ENCODE measurements at regions not wholly inside any gene's neighbourhood (a gene's known extent, or its start where the extent isn't known, plus 50 kb on each side); places are given as distances from the start of the nearest gene placed in this dataset.

- Histone ChIP-seq H2AFZ (ENCODE audit: low read length) (no peak overlapping the region), H3K27ac (ENCODE audit: extremely low read length, insufficient read depth, low read length) (no peak overlapping the region), H3K79me2 (ENCODE audit: insufficient read depth, low read length) (no peaks in the 10 kb centered on the region), H3K27me3 (ENCODE audit: control insufficient read depth in 1 of 2, insufficient read depth in 2 of 2, low read length in 2 of 2) (no peaks in the 10 kb centered on the region), H3K9me3 (ENCODE audit: low read length) (no peaks in the 10 kb centered on the region), H4K20me1 (ENCODE audit: insufficient read depth, low read length) (no peaks in the 10 kb centered on the region), H3K4me1 (ENCODE audit: insufficient read depth, low read length) (no peaks in the 10 kb centered on the region), H3K9ac (ENCODE audit: insufficient read depth, low read depth, low read length) (no peak overlapping the region), H3K4me2 (ENCODE audit: low read depth, low read length) (no peak overlapping the region), H3K36me3 (replicated peaks in 1 of 2; ENCODE audit: control insufficient read depth in 1 of 2, insufficient read depth in 2 of 2, low read length in 2 of 2) (no peaks in the 10 kb centered on the region), H3K4me3 (replicated peaks in 1 of 3; ENCODE audit: insufficient read depth in 1 of 3, low read depth in 2 of 3, low read length in 3 of 3) (no peak overlapping the region)
- no TSS peak for BruUV-seq (replicated peaks)
- FAIRE-seq (no peak), DNase-seq (ENCODE audit: low spot score) (no peak), ATAC-seq (no peak)
- in situ Hi-C loops (cut with HindIII; ENCODE audit: extremely low pct_ligation_motif_present, low pct_unique_long_range_greater_than_20kb) (no loop called here), intact Hi-C loops (cut with micrococcal nuclease; ENCODE audit: unreplicated experiment) (no loop called here)
- WGBS (ENCODE audit: low lambda C conversion rate) = 5% methylated on average over 1 of the region's 1 CpG
- POLR2A ChIA-PET = no interaction called here
- CTCF ChIA-PET (ENCODE audit: low intra/inter-chr PET ratio, low total read pairs) = no interaction called here
- TF ChIP-seq TSC22D2 (CRISPR knock-in tag; IDR thresholded peaks at IDR 0.05; ENCODE audit: borderline replicate concordance) (no peak), FOSL1 (CRISPR knock-in tag; IDR thresholded peaks at IDR 0.05; ENCODE audit: borderline replicate concordance) (no peak), YY1 (IDR thresholded peaks at IDR 0.05; ENCODE audit: insufficient read depth, insufficient replicate concordance, low read depth, low read length) (no peak), DZIP1 (CRISPR knock-in tag; IDR thresholded peaks at IDR 0.05) (no peak), SNAPC4 (CRISPR knock-in tag; IDR thresholded peaks at IDR 0.05) (no peak), POLR2AphosphoS5 (IDR thresholded peaks at IDR 0.05; ENCODE audit: low read depth, low read length) (no peak), ATF7-NPFF (CRISPR knock-in tag; IDR thresholded peaks at IDR 0.05; ENCODE audit: low read depth) (no peak), ONECUT2 (CRISPR knock-in tag; IDR thresholded peaks at IDR 0.05) (no peak), NFE2L2 (IDR thresholded peaks at IDR 0.05; ENCODE audit: low read length) (no peak)
- TF ChIP-seq, protein P1, sequence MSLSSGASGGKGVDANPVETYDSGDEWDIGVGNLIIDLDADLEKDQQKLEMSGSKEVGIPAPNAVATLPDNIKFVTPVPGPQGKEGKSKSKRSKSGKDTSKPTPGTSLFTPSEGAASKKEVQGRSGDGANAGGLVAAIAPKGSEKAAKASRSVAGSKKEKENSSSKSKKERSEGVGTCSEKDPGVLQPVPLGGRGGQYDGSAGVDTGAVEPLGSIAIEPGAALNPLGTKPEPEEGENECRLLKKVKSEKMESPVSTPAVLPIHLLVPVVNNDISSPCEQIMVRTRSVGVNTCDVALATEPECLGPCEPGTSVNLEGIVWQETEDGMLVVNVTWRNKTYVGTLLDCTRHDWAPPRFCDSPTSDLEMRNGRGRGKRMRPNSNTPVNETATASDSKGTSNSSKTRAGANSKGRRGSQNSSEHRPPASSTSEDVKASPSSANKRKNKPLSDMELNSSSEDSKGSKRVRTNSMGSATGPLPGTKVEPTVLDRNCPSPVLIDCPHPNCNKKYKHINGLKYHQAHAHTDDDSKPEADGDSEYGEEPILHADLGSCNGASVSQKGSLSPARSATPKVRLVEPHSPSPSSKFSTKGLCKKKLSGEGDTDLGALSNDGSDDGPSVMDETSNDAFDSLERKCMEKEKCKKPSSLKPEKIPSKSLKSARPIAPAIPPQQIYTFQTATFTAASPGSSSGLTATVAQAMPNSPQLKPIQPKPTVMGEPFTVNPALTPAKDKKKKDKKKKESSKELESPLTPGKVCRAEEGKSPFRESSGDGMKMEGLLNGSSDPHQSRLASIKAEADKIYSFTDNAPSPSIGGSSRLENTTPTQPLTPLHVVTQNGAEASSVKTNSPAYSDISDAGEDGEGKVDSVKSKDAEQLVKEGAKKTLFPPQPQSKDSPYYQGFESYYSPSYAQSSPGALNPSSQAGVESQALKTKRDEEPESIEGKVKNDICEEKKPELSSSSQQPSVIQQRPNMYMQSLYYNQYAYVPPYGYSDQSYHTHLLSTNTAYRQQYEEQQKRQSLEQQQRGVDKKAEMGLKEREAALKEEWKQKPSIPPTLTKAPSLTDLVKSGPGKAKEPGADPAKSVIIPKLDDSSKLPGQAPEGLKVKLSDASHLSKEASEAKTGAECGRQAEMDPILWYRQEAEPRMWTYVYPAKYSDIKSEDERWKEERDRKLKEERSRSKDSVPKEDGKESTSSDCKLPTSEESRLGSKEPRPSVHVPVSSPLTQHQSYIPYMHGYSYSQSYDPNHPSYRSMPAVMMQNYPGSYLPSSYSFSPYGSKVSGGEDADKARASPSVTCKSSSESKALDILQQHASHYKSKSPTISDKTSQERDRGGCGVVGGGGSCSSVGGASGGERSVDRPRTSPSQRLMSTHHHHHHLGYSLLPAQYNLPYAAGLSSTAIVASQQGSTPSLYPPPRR (CRISPR knock-in tag; IDR thresholded peaks at IDR 0.05; ENCODE audit: borderline replicate concordance) = no peak
Measured at GRCh38 chr6:115601064-115601463, 459.6 kb downstream of the FRK start.

All from HepG2 (cell line).